ENCODE measurements at regions not wholly inside any gene's neighbourhood (a gene's known extent, or its start where the extent isn't known, plus 50 kb on each side); places are given as distances from the start of the nearest gene placed in this dataset.

DNA sequence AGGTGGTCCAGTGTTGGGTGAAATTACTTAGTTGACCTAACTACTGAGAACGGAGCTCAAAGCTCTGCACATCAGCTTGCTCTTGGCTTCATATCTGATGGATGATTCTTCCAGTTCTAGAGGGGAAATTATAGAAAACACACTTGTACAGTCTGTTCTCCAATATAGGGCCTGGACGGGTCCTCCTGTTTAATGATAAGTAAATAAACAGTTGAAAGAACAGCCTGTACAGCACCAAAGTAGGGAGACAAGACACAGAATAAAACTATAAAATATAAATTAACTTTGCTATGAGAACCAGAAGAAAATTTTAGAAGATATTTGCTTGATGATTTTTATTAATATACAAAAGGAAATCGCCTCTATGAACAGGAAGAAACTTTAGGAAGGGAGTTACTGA is 271.7 kb downstream of the STK31 start:
- DNase-seq: no peak

DNA sequence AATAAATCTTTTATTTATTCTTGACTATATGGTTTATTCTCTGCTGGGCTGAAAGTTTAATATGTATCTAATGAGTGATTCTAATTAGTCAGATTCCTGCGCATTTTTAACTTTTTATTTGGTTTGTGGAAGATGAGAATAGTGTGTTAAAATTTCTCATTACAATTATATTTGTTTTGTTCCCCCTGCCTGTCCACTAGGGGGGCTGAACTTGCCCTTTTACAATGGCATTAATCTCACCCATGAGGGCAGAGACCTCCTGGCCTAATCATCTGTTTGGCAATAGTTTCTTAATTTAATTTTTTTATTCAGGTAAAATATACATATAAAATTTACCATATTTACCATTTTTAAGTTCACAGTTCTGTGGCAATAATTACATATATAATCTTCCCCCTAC is 278.5 kb upstream of the NPY start:
- no peak for DNase-seq

DNA sequence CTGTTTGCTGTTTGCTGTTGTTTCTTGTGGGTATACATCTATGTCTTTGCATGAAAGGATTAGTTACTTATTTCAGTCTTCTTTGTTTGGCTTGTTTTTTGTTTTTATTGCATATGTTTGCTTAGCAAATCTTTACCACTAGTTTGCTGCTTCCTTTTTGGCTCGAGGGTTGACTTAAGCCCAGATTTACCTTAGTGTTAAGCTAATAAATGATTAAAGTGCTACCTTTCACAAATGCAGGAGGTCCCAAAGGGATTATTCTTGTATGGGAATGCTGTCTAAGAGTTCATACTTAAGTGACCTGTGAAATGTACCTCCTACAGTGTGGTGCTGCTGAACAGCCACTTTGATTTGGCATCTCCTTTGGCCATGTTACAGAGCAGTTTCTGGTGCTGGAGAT is 273.5 kb upstream of the NPY start:
- no peak for DNase-seq

DNA sequence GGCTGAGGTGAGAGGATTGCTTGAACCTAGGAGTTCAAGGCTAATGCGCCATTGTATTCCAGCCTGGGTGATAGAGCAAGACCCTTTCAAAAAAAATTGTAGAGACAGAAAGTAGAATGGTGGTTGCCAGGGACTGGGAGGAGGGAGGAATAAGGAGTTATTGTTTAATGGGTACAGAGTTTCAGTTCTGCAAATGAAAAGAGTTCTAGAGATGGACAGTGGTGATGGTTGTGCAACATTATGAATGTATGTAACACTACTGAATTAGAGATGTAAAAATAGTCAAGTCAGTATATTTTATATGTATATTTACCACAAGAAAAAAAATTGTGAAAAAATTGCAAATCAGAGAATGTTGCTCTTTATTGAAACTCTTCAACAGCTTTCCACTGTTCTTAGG is 266.5 kb upstream of the NPY start:
- DNase-seq: no peak

DNA sequence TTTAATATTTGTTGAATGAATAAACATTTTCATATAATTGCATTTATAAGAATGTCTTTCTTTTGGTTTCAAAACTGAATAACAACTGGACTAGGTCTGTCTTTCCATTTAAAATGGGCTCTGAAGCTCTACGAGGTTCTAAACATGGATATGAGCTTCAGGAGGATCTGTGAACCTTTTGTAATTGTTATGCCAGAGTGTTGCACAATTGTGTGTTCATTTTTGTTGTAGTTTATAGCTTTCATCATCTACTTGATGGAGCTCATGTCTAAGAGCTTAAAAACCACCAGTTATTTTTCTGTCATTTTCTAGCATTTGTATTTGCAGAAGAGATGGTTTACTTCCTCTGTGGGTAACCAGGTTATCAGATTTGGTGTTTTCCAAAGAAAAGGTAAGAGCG is 265.7 kb upstream of the NPY start:
- DNase-seq: no peak

DNA sequence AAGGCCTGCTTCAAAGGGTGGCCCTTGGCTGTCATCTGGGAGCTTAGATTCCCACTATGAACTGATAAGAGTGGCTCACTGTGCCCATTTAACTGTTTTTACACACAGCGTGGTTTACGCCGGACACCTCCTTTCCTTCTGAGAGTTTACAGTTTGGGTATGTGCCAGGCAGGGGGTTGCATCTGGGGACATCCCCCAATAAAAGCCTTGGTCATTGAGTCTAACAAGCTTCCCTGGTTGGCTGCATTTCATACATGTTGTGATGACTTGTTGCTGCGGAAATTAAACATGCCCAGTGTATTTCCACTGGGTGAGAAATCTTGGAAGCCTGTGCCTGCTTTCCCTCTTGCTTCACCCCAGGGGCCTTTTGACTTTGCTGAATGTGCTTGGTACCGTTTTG is 264.1 kb upstream of the NPY start:
- no peak for DNase-seq

DNA sequence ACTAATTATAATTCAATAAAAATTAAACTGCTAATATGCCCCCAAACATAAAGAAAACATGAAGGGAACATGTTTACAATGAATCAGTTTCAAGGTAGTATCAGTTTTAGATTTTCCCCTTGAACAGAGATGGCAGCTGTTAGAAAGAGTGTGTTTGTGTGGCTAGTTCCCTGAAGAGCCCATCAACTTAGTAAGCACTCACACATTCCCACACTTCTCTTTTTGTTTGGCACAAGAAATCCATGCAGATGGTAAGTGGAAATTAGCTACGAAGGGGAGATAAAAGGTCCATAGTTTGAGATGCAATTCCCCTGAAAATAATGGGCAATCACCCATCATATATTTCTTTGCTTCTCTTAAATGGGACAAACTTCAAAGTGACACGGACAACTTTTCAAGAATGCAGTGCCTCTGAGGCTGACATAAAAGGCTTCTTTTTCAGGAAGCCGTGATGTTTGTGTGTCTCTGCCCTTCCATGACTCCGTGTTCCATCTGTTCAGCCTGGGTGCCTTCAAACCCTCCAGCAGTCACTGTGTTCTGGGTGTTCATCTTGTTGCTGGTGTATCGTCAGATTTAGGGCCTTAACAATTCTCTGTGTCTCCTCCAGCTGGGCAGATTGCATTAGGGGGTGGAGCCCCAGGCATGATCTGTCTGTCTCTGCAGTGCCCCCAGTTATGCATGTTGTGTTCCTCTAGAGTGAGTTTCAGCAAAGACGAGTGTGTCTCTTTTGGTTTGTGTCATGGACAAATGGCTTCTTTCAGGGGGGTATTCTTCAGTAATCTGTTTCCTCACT is 259.5 kb upstream of the NPY start:
- DNase-seq: no peak

DNA sequence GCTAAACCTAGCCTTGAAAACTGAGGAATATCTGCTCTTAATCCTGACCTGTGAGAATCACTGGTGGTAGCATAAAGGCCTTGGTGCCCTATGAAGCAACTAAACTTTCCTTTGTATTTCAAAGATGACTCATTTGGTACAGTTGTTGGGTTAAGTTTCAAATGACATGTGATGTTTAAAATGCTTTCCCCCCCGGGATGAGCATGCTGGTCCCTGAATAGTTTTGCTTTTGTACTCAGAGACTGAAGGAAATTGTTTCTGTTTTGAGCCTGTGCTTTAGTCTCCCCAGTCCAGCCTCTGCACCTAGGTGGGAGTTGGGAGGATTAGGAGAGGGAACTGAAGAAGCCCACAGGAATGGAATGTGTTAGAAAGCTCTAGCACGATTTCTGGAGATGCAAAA is 258.9 kb upstream of the NPY start:
- no peak for DNase-seq

DNA sequence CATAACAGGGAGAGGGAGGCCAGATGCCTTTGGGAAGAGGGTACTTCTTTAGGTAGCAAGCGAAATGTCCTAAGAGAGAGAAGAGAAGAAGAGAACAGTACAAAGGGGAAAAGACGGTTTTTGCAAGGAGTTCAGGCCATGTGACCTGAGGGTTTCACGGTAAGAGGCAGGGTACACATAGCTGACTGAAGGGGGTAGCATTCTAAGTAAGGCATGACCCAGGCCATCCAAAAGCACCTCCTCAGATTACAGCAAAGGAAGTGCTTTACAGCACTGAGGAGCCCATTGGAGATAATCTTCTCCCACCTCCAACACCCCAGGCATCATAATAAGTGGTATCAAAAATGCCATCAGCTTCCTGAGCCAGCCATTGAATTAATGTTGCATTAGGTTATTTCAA is 258.2 kb upstream of the NPY start:
- DNase-seq: no peak

DNA sequence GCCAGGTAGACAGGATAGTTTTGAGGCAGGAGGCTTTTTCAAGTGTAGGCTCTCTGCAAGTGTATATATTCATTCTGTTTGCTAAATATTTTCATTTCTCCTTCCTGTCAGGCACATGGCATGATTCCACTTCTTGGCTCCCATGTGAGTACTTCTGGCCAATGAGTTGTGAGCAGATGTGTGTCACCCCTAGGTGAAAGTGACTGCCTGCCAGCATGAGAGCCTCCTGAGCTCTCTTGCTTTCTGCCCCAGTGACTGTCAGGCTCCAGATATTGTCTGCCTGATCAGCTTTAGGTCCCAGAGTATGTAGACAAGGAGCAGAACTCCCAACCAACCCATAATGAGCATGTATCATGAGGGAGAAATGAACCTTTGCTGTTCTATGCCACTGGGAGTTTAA is 257.6 kb upstream of the NPY start:
- DNase-seq: no peak

DNA sequence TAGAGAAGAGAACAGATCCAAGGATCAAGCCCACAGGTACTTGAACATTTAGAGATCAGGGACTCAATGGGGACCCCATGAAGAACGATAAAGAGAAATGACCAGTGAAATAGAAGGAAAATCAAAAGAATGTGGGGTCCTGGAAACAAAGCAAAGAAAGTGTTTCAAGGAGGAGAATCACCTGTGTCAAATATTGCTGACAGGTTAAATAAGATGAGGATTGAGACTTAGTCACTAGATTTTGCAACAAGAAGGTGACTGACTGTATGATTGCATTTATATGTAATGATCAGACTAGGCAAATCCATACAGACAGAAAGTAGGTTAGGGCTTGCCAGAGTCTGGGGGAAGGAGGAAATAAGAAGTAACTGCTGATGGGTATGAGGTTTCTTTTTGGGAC is 254.9 kb upstream of the NPY start:
- DNase-seq: no peak

DNA sequence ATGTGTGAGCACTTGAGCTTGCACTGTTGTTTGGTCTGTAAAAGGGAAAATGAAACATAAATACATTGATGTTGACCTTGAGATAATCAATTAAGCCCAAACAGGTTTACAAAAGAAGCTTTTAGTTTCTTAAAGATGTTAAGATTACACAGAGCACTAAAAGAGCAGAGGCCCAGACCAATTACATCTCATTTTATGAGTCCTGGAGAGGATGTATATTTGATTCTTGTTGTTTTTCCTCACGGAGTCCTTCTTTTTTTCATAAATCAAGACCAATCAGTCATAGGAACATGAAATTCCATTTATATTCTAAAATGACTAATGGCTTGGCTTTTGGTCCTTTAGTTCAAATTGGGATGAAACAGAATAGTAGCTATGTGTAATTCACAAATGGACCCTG is 249.7 kb upstream of the NPY start:
- DNase-seq: no peak

DNA sequence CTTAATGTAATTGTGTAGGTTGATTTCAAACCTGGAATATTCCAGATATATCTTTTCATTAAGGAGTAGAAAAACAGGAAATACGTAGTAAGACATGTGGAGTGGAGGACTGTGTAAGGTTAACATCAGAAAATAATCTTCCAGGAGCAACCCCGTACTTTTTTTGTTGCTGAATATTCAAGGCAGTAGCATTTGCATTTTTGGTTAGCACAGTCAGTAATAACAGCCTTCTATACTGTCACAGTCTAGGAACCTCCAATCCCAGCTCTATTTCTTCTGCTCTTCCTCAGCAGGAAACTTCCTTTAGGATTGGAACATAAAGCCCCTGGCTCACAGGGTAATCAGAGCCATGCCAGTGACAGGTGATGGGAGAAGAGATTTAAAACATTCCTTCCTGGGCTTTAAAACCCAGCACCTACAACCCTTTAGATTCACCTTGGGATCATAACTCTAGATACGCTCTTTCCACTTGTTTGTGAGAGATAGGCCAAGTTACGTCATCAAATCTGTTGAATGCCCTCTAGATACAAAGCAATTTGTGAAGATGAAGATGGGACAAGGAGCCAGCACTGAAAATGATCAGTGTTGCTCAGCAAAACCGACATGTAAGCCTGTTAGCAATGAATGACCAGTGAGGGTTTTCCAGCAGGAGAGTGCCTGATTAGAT is 248.5 kb upstream of the NPY start:
- no peak for DNase-seq

DNA sequence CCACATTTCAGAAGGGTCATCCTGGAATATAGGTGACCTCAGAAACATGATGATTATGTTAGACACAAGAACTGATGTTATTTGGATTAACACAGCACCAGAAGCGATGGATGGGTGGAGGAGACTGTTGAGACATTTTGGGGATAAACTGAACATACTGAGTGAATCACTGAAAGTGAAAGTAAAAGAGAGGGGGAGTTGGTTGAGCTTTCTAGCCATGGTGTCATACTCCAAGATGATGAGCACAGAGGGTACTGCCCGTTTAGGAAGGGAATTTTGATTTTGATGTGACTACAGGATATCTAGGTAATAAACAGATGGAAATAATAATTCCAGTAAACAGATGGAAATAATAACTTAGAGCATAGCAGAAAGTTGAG is 248.0 kb upstream of the NPY start:
- DNase-seq: no peak

DNA sequence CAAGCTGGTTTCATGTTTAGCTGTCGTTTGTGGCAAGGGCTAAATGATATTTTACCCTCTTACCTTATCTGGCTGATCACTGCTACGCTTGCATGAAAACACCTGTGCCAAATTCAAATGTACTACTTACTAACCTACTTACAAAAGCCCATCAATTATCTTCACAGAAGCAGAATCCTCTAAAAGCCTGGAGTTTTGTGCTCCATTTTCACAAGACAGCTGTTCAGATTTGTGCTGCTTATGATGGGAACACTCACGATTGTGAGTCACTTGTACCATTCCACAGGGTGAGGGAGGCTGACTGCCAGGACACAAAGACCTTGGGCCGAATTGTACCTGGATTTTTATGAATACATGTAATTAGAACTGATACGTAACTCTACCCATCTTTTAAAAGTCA is 245.0 kb upstream of the NPY start:
- DNase-seq: no peak

DNA sequence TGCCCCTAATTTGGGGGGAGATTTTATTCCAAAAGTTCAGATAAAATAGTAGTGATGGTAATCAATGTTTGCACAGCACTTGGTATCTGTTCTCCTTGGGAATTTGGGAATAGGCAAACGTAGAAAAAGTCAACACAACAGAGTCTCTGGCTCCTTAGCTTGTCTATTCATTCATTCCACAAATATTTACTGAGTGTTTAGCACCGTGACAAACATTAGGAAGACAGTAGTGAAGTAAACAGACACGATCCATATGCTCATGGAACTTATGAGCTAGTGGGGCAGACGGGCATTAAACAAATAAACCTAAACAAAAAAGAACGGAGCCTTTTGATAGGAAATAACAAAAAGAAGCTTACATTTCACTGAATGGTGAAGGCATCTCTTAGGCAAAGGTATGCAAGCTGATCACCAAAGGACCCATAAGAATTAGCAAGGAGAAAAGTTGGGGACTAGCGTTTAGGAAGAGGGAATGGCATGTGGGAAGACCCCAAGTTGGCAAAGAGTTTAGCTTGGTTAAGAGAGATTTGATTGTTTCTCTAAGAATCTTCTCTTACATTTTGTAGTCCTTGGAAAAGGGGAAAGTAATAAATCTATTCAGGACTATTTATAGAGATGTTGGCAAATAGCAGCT is 243.9 kb upstream of the NPY start:
- no peak for DNase-seq

DNA sequence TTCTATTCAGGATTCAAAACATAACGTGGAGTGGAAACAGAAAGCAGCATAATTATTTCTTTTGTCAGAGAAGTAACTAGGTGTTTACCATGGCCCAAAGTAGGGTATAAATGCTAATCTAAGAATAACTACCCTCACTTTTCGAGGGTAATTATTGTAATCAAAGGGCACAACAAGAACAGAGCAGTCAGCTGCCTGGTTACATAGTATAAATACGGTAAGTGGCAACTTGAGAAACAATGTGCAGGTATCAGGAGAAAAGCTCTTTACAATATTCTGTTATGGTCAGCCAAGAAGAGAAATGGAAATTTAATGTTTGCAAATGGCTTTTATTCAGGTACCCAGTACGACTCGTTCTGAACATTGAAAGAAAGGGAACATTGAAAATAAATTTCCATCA is 242.0 kb upstream of the NPY start:
- no peak for DNase-seq

DNA sequence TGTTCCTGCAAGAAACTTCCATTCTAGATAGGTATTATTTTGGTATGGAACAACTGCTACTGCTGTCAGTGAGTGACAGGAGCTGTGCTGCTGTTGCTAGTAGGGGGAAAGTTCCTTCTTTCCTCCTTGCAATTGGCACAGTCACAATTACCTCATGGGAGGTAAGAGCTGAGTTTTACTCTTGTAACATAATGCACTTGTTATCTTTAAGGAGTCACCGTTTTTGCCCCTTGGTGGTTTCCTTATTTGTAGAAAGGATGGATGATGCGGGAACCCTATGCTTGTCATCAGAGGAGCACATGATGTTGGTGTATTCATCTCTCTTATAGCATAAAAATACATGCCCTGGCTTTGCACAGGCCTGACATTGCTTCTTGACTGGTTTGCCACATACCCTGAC is 234.7 kb upstream of the NPY start:
- no peak for DNase-seq

DNA sequence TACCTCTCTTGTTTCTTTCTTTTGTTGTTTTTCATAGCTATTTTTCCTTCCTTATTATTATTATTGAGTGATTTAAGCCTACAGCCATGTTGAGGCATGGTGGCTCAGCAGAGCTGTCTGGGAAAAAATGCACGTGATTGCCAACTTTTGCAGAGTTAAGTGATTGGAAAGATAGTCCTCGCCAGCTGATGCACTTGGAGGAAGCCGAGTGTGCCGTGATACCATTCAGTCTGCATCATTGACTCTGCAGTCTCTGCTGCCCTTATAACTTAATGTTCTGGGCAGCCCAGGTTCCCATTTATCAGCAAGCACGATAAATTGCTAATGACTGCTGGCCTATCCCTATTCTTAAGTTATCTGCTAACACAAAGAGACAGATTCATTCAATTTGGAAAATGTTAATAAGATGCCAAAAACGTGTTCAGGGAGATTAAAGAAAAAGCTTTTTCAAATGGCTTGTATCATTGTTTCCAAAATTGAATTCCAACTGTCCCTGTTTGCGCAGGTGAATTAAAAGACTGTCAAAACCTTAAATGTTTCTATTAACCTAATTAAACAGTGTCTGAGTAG is 232.9 kb upstream of the NPY start:
- DNase-seq: no peak

DNA sequence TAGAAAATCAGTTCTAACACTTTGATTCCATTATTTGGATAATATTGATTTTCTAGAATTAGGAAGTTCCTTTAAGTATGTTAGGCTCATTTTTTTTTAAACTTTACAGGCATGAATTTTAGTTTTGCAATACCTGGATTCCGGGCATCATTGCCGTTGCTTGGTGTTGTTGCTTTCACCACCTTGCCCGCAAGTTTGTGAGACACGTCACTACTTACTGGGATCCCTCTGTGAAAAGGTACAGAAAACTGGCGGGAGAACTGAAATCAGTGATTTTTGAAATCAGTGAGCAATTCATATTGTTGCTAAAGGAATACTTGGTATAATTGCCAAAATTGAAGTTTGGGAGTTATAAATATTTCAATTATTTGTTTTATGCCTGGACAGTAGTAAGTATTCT is 232.3 kb upstream of the NPY start:
- no peak for DNase-seq

DNA sequence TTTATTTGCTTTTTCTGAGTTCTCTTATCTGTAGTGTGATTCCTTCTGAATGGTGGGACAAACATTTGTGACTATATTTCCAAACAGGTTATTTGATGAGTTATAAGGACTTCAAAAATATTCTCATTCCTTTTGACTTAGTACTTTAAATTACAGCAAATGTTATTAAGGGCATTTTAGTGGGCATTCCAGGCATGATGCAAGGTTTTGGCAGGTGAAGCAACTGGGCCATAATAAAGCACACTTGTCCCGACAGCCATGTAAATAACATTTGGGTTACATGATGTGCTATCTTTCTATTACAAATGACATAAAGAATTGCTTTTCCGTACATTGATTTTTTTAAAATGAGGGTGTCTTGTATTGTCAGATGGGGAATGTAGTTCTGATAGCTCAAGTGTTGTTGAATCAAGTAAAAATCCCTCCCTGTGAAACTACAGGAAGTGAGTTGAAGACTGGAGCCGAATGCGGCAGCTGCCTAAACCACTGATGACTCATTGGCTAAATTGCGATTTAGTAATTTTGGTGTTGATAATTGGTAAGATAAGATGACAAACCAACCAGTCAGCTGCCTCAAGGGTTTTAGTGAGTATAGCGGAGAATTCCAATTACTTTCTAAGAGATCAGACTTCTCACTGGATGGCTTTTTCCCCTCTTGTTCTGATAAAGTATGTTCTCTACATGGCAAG is 231.3 kb upstream of the NPY start:
- DNase-seq: peak; percentile 4

DNA sequence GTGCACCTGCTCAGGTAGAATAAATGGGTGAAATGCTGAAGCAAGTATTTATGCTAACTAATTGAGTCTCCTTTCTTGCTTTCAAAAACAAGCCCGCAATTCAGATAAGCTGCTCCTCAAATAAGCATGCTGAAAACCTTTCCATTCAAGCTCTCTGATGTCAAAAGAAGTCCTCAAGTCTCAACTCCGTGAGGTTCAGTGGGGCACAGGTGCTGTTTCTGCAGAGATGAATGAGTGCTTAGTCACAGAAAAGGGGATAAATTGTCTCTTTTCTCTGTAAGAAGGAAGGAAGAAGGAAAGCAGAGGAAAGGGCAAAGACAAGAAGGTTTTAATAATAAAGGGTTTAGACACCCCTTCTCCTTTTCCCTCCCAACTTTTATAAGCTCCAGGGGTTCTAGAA is 229.8 kb upstream of the NPY start:
- no peak for DNase-seq

DNA sequence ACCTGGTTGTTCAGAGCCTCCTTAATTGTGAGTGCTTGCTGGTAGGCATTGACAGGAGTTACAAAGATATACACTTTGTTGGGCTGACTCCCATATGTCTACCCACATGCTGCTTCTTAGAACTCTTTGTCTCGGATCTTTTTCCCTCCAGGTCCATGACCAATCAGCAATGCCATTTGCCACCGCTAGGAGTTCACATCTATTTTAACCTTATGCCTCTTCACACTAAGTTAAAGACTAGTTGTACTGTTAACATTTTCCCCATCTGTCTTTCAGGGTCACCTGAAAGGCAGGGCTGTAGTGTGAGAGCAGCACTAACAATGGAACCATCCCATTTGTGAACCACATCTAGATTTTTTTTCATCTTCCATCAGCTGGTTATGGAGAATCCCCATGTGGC is 226.7 kb upstream of the NPY start:
- no peak for DNase-seq

DNA sequence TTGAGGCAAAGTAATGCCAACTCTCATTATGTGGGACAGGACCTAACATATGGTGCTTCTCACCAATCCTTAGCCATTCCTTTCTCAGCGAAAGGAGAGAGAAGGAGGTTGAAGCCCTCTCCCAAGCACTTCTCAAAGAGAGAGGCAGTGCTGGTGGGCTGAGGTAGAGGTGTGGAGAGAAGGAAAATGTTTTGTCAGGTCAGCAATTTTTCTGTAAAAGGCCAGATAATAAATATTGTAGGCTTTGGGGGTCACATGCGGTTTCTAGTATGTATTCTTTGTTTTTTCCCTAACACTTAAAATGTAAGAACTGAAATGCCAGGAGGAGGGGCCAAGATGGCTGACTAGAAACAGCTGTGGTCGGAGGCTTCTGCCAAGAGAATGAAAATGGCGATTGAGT is 225.0 kb upstream of the NPY start:
- DNase-seq: no peak
